ENCODE measurements at regions not wholly inside any gene's neighbourhood (a gene's known extent, or its start where the extent isn't known, plus 50 kb on each side); places are given as distances from the start of the nearest gene placed in this dataset.

- TF ChIP-seq YY1 (IDR thresholded peaks at IDR 0.05; ENCODE audit: low read depth) (no peak), REST (IDR thresholded peaks at IDR 0.05; ENCODE audit: low read depth) (no peak), TAF1 (IDR thresholded peaks at IDR 0.05; ENCODE audit: low read depth) (no peak), EP300 (IDR thresholded peaks at IDR 0.05; ENCODE audit: borderline replicate concordance) (no peak), FOXM1 (IDR thresholded peaks at IDR 0.05; ENCODE audit: borderline replicate concordance, low read depth) (no peak), TEAD4 (IDR thresholded peaks at IDR 0.05) (no peak), MAX (IDR thresholded peaks at IDR 0.05) (no peak), TCF12 (IDR thresholded peaks at IDR 0.05; ENCODE audit: low read depth) (no peak), CREB1 (IDR thresholded peaks at IDR 0.05; ENCODE audit: low read depth) (no peak), NFIC (IDR thresholded peaks at IDR 0.05) (no peak), USF1 (IDR thresholded peaks at IDR 0.05) (no peak), ZBTB7A (IDR thresholded peaks at IDR 0.05; ENCODE audit: low read depth) (no peak)
Observed at GRCh38 chr17:77460514-77461046, 319.8 kb downstream of the SEC14L1 start.

Data from Ishikawa (cell line).